B cell (primary cell): ENCODE measurements at regions not wholly inside any gene's neighbourhood (a gene's known extent, or its start where the extent isn't known, plus 50 kb on each side); places are given as distances from the start of the nearest gene placed in this dataset.

Source experiments
- ATAC-seq: fragments of 200-7000 bp; cut with Tn5 transposase; one replicate; pipeline ENCODE4 v1.10.0; 2021; ENCODE audit warnings: low read depth, mild to moderate bottlenecking, moderate number of reproducible peaks, moderate library complexity
- CTCF ChIA-PET: fragments of 350-600 bp; sonication (Branson Sonifier 250); formaldehyde crosslinking; loops from one replicate; lab custom pipeline; 2021; ENCODE audit warnings: antibody characterized with exemption, inconsistent platforms; lab: Charles Lee
- POLR2A ChIA-PET: fragments of 350-600 bp; sonication (Branson Sonifier 250); formaldehyde crosslinking; loops from one replicate; lab custom pipeline; 2021; ENCODE audit warnings: antibody characterized with exemption; lab: Charles Lee
- DNase-seq: peaks from one replicate; pipeline ENCODE4 v3.0.0; 2013
- H2AFZ ChIP-seq: 2 replicates; pipeline ENCODE4 v1.6.1; 2012; ENCODE audit warnings: mild to moderate bottlenecking, low read depth, low read length; ENCODE audit not compliant: insufficient read depth, poor library complexity, severe bottlenecking
- H3K27ac ChIP-seq, 2 donors: 1 replicate in 1 of 2; 2 replicates in 1 of 2; pipeline ENCODE4 v1.5.1; 2012 to 2013; ENCODE audit warnings: low read length in 2 of 2, mild to moderate bottlenecking in 2 of 2, moderate library complexity in 1 of 2
- H3K27me3 ChIP-seq, 4 experiments: fragments of 200-600 bp in 1 of 4; sonication (generic) in 1 of 4; replicated peaks in 1 of 4; 1 replicate in 2 of 4; 2 replicates in 2 of 4; pipeline versions ENCODE4 v1.6.1 to v1.7.0; 2013 to 2016; ENCODE audit warnings: low read length in 3 of 4, mild to moderate bottlenecking in 2 of 4, mixed read lengths in 1 of 4, moderate library complexity in 1 of 4; ENCODE audit not compliant: insufficient read depth in 4 of 4, control insufficient read depth in 3 of 4; ENCODE audit errors: control extremely low read depth in 1 of 4
- H3K36me3 ChIP-seq, 2 experiments: replicated peaks in 1 of 2; 1 replicate in 1 of 2; 2 replicates in 1 of 2; pipeline versions ENCODE4 v1.6.1 to v1.7.1; 2013; ENCODE audit warnings: low read length in 1 of 2; ENCODE audit not compliant: insufficient read depth in 2 of 2, control insufficient read depth in 1 of 2; ENCODE audit errors: control extremely low read depth in 1 of 2, extremely low read depth in 1 of 2
- H3K4me1 ChIP-seq, 2 donors: fragments of 200-600 bp in 1 of 2; sonication (generic) in 1 of 2; 1 replicate in 1 of 2; 2 replicates in 1 of 2; pipeline versions ENCODE4 v1.5.1 to v1.6.1; 2013 to 2017; ENCODE audit warnings: low read length in 2 of 2; ENCODE audit not compliant: control insufficient read depth in 2 of 2, insufficient read depth in 2 of 2
- H3K4me2 ChIP-seq: replicated peaks from 2 replicates; pipeline ENCODE3; 2012; ENCODE audit warnings: mild to moderate bottlenecking, low read depth, low read length; ENCODE audit not compliant: poor library complexity, severe bottlenecking
- H3K4me3 ChIP-seq, 5 experiments: fragments of 200-600 bp in 1 of 5; sonication (generic) in 1 of 5; 1 replicate in 3 of 5; 2 replicates in 2 of 5; pipeline versions ENCODE4 v1.5.1 to v1.7.0; 2011 to 2016; ENCODE audit warnings: low read length in 4 of 5, mild to moderate bottlenecking in 4 of 5, low read depth in 2 of 5, control low read depth in 1 of 5, moderate library complexity in 1 of 5; ENCODE audit not compliant: insufficient read depth in 1 of 5; ENCODE audit errors: control extremely low read depth in 1 of 5, extremely low read depth in 1 of 5
- H3K79me2 ChIP-seq: fragments of 200-600 bp; sonication (generic); one replicate; pipeline ENCODE4 v1.6.0; 2016; ENCODE audit warnings: low read length; ENCODE audit not compliant: control insufficient read depth, insufficient read depth
- H3K9ac ChIP-seq: fragments of 200-600 bp; sonication (generic); 2 replicates; pipeline ENCODE4 v1.6.1; 2017; ENCODE audit warnings: mild to moderate bottlenecking, low read length, moderate library complexity
- H3K9me3 ChIP-seq, 3 donors: one replicate each; pipeline versions ENCODE4 v1.6.1 to v1.7.1; 2013; ENCODE audit warnings: low read length in 2 of 3; ENCODE audit not compliant: control insufficient read depth in 2 of 3, insufficient read depth in 1 of 3; ENCODE audit errors: control extremely low read depth in 1 of 3
- H4K20me1 ChIP-seq: 2 replicates; pipeline ENCODE4 v1.6.0; 2012; ENCODE audit warnings: mild to moderate bottlenecking, low read length; ENCODE audit not compliant: insufficient read depth, control insufficient read depth, poor library complexity, severe bottlenecking
- H3K27ac Mint-ChIP-seq: one replicate; pipeline ENCODE4 v1.8.0; 2021; ENCODE audit warnings: mixed read lengths
- H3K27me3 Mint-ChIP-seq: one replicate; pipeline ENCODE4 v1.8.0; 2021; ENCODE audit warnings: mixed read lengths
- H3K4me1 Mint-ChIP-seq: one replicate; pipeline ENCODE4 v1.8.0; 2021; ENCODE audit warnings: mixed read lengths
- H3K4me3 Mint-ChIP-seq: one replicate; pipeline ENCODE4 v1.8.0; 2021; ENCODE audit warnings: mixed read lengths
- H3K9me3 Mint-ChIP-seq: one replicate; pipeline ENCODE4 v1.8.0; 2022; ENCODE audit warnings: mixed read lengths; ENCODE audit not compliant: insufficient read depth
- CTCF ChIP-seq: fragments of 200-600 bp; IDR thresholded peaks from one replicate; pipeline ENCODE4 v1.8.0; 2022; ENCODE audit warnings: antibody characterized with exemption, mild to moderate bottlenecking
- EZH2 ChIP-seq: IDR thresholded peaks from 2 replicates; pipeline ENCODE4 v1.6.1; 2012; ENCODE audit warnings: borderline replicate concordance, low read depth, mild to moderate bottlenecking, moderate library complexity, low read length; ENCODE audit not compliant: insufficient read depth, poor library complexity, severe bottlenecking
- WGBS: methylation state at CpG from one replicate; pipeline ENCODE4 v1.1.5; 2013; ENCODE audit warnings: missing lambda C conversion rate; ENCODE audit not compliant: insufficient coverage; 5-methylcytosine and 5-hydroxymethylcytosine counted together
- intact Hi-C: fragments of 100-400 bp; cut with micrococcal nuclease; formaldehyde crosslinking; loops from one replicate; pipeline ENCODE4 v1.10.0; 2022

- H3K4me1 Mint-ChIP-seq, result no peaks in the 10 kb centered on the region
- no peak for ATAC-seq
- Histone ChIP-seq H3K4me2 (no peak overlapping the region), H3K9ac (no peak overlapping the region), H3K4me3 (no peak overlapping the region), H4K20me1 (no peaks in the 10 kb centered on the region), H3K4me1 (no peaks in the 10 kb centered on the region), H3K9me3 (no peaks in the 10 kb centered on the region), H3K27ac (no peak overlapping the region), H3K27me3 (no peaks in the 10 kb centered on the region), H3K36me3 (no peaks in the 10 kb centered on the region), H2AFZ (no peak overlapping the region), H3K79me2 (no peaks in the 10 kb centered on the region)
- TF ChIP-seq CTCF (no peak), EZH2 (no peak)
- no peaks in the 10 kb centered on the region for H3K27me3 Mint-ChIP-seq
- no peak for DNase-seq
- no peaks in the 10 kb centered on the region for H3K9me3 Mint-ChIP-seq
- CTCF ChIA-PET, result no interaction called here
- intact Hi-C loops, result no loop called here
- POLR2A ChIA-PET, result no interaction called here
- no peak overlapping the region for H3K27ac Mint-ChIP-seq
- 60% methylated on average over 1 of the region's 2 CpGs for WGBS
- no peak overlapping the region for H3K4me3 Mint-ChIP-seq
Measured at GRCh38 chr5:155268770-155269425, 255.3 kb downstream of the KIF4B start.

GRCh38 chr5:155270725-155271124 lies 257.2 kb downstream of the KIF4B start:
- Histone ChIP-seq H4K20me1 (no peaks in the 10 kb centered on the region), H3K79me2 (no peaks in the 10 kb centered on the region), H2AFZ (no peak overlapping the region), H3K27ac (no peak overlapping the region), H3K4me3 (no peak overlapping the region), H3K27me3 (no peaks in the 10 kb centered on the region), H3K4me1 (no peaks in the 10 kb centered on the region), H3K36me3 (no peaks in the 10 kb centered on the region), H3K9ac (no peak overlapping the region), H3K9me3 (no peaks in the 10 kb centered on the region), H3K4me2 (no peak overlapping the region)
- ATAC-seq (no peak), DNase-seq (no peak)
- WGBS, result no CpG with 5 or more reads among the region's 3 CpGs
- no peak overlapping the region for H3K27ac Mint-ChIP-seq
- H3K4me1 Mint-ChIP-seq, result no peaks in the 10 kb centered on the region
- no peaks in the 10 kb centered on the region for H3K9me3 Mint-ChIP-seq
- H3K27me3 Mint-ChIP-seq, result no peaks in the 10 kb centered on the region
- no peak overlapping the region for H3K4me3 Mint-ChIP-seq
- POLR2A ChIA-PET, result no interaction called here
- CTCF ChIA-PET, result no interaction called here
- intact Hi-C loops, result no loop called here
- TF ChIP-seq CTCF (no peak), EZH2 (no peak)
